HG03439 (cell line): ENCODE measurements at regions not wholly inside any gene's neighbourhood (a gene's known extent, or its start where the extent isn't known, plus 50 kb on each side); places are given as distances from the start of the nearest gene placed in this dataset.

Experiments
- ATAC-seq: cut with Tn5 transposase; IDR thresholded peaks from one replicate; pipeline ENCODE4 v1.9.1; 2021; ENCODE audit warnings: mild to moderate bottlenecking, moderate library complexity; ENCODE audit not compliant: unreplicated experiment

DNA sequence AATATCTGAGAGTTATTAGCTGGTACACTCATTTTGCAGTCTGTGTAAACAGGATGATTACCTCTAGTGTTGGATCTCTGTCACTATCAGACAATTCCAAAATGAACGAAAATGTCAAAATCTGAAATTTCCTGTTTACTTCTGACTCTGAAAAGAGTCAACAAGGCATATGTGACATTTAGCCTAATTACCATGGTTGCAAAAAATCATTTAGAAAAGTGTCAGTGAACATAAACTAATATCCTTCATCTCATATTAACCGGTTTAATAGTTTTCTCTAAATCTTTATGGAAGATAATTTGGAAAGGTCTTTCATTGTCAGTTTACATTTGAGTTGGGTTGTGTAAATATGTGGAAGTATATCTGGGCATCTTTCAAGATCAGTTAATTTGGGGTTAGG, 431.8 kb upstream of the HSF2 start:
- no peak for ATAC-seq

DNA sequence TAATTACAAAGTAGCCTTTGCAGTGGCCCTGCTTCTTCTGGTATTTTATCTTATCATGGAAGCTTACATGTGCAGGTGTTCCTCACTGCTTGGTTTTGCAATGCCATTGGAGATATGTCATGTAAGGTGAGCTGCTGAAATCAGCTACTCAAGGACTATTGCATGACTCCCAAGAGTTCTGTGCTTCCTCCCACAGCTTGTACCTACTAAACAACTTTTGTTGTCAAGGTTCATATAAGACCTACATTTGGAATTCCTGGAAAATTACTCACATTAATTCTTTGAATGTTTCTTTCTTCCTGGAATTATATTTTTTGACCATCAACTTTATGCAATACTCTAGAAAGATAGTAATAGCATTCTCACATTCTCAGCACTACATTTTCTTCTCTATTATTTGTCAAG, 427.5 kb upstream of the HSF2 start:
- ATAC-seq, result no peak

DNA sequence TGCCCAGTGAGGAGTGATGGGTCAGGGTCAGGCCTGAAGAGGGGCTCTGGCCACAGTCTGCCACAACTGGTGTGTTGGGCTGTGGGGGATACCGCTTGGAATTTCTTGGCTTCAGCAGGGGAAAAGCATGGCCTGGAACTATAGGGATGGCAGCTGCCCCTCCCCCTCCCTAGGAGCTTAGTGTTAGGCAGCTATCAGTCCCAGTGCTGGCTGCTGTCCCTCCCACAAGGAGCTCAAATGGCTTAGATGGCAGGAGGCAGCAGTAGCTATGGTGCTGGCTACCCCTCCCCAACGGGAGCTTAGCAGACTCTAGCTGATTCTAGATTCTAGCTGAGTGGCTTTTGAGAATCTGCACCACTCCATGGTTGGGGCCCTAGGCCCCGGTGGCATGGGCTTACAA, 414.5 kb upstream of the HSF2 start:
- ATAC-seq, result no peak

DNA sequence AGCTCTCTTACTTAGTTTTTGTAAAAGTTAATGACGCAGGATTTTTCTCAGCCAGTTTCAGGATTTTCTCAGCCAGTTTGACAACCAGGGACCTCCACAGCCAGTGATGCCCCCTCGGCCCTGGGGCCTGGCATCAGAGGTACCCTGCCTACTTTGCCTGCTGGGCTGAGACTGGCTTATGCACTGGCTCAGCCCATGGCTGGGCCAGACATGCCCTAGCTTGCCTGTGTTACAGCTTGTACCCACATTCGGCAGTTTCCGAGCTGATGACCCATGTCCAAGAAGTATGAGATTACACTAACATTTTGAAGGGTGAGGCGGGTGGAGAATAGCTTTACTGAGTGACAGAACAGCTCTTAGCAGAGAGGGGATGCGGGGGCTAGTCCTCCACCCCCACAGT, 406.1 kb upstream of the HSF2 start:
- no peak for ATAC-seq

DNA sequence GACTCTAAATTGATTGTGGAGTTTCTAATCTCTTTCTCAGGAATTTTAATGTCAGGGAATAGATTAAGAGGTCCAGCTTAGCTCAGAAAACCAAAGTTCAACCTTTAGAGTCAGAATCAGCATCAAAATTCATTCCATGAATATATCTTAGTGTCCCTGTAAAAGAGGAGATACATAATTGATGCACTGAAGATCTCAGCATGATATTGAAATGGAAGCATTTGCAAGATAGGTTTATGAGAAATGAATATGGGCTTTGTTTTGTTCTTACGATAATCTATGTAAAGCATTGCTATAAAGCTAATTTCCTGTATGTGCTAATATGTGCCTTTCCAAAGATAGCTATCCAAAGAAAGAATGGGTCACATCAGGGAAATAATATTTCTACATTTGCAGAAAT, 404.5 kb upstream of the HSF2 start:
- ATAC-seq, result no peak

DNA sequence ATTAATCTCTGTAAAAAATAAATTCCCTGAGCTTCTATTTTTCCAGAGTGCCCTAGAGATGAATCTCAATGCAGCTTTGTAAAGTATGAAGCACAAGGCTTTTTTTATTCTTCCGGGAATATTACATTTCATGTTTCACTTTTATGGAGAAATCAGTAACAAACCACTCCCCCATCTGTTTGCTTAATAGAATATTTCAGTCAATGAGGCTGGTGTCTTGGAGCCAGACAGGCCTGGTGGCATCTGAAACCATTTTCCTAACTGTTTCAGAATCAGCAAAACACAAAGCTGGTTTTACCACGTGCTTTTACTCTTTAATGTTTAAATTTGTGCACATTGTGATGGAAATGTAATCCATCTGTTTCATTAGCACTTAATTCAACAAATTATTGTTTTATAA, 400.8 kb upstream of the HSF2 start:
- no peak for ATAC-seq

DNA sequence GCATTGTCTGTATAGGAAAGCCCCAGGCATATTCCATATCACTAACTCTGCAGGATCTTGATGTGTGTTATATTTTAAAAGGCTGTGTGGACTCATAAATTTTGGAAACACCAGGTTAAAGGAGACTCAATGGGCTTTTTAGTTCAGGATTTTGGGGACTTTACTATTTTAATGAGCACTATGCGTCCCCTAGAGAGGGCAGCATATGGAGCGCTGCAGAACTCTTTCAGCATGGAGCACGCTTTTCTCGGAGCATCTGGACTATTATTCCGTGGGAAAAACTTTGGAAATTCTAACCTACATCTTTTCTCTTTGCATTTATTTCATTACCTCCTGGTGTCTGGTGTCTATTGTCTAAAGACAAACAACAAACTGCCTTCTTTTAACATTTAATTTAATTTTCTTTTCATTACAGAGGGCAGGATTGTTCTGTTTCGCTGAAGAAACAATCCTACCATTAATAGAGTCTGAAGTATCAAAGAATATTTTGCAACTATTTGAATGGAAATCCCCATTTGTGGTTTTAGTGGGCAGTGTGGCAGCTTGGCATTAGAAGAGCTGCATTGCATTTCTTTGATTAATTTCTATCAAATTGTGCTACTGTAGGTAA, 399.9 kb upstream of the HSF2 start:
- ATAC-seq, result no peak

DNA sequence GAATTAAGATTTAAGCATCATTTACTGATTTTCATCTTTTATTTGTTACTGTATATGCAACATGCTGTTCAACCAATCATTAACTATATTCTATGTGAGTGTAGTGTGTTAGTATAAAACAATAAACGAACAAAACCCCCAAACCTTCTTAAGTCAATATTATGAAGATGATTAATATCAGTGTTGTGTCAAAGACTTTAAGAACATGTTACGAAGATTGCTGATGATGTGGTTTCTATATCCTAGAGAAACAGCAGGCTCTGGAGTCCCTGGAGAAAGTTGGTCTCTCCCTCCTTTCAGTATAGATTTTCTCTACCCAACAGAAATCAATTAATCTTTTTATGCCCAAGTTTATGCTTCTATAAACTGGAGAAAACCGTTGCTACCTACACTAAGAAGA, 393.8 kb upstream of the HSF2 start:
- no peak for ATAC-seq

DNA sequence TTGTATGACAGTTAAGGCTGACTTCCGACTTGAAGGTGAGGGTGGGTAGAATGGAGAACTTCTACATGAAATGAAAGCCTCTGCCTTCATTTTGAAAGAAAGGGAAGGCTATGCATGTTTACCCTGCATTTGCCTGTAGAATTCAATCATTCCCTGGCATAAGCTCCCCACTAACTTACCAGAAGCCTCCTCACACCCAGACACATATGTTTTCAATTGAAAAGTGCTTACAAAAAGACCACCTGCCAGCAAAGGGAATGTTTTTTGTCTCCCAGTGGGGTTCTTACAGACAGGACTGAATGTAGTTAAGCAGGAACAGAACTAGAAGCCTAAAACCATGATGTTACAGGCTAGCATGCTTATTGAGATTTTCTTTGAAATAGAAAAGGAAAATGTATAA, 392.1 kb upstream of the HSF2 start:
- no peak for ATAC-seq

DNA sequence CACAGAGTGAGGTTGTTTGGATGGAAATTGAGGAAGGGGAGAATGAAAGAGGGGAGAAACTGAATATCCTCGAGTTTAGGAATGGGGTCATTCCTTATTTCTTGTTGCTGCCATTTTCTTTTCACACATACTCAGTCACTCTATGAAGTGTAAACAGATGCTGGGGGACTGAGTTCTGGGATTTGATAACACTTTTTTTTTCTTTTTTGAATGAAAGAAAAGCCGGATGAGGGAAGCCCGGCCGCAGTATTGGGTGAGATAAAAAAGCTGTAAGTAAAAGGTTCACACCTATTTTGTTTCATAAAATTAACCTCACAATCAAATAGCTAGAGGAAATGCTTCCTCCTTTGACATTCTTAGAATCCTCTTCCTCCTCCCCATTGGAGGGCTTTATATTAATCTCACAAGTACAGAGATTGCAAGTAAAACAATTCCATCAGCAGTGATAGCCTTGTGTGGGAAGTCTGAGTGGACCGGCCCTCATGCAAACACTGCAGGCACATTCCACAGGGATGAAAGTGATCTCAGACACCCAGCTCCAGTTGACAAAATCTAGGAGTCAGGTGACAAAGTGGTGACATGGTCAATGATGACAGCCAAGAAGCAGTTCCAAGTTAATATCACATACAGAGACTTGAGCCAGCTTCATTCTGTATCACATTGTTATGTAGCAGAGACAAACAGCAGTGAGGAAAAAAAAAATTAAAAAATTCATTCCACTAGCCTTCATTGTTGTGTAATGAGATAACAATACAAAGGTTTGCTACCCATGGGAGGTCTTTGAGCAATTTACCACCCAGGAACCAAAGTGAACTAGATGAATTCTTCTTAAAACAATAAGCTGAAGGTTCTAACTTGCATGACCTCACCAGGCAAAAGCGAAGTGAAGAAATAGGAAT, 391.1 kb upstream of the HSF2 start:
- no peak for ATAC-seq

DNA sequence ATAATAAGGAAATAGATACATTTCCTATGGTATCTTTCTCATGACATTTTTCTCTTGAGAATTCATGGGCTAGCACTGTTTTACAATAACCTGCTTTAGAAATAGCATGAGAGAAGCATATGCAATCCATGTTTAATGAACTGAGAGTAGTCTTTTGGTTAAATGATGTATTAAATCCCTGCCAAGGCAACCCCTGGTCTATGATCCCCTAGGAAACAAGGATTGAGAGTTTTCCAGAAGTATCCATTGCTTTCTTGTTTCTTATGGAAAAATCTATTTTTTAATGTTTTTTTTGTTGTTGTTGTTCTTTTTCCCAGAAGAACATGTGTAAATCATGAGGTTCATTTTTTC, 390.5 kb upstream of the HSF2 start:
- no peak for ATAC-seq

DNA sequence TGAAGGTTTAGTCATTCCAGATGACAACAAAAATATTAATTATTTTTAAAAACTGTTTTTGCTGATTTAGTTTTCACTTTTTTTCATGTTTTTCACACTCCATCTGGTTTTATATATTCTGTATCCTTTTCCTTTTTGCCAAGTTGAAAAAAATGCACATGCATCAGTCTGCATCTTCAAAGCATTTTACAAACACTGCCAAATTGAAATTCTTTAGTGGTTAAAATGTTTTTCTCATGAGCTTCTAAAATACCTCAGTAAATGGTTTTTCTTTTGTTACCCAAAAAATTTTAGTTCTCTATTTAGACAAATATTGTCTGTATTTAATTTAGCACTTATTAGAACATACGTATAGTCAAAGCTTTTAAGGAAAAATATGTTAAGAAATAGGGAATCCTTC, 386.9 kb upstream of the HSF2 start:
- no peak for ATAC-seq

DNA sequence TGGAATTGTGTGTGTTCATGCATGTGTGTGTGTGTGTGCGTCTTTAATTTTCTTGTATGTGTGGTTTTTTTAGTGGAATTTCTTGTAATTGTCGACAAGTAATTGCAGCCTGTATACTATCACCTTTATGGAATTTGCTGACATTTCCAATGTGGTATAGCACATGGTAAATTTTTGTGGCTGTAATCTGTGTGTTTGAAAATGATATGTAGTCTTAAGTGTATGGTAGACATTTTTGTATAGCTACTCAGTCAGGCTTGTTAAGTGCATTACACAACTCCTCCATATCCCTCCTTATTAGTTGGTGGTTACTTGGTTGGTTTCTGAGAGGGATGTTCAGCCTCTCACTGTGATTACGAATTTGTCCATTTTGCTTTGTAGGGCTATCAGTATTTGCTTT, 384.5 kb upstream of the HSF2 start:
- ATAC-seq, result no peak

DNA sequence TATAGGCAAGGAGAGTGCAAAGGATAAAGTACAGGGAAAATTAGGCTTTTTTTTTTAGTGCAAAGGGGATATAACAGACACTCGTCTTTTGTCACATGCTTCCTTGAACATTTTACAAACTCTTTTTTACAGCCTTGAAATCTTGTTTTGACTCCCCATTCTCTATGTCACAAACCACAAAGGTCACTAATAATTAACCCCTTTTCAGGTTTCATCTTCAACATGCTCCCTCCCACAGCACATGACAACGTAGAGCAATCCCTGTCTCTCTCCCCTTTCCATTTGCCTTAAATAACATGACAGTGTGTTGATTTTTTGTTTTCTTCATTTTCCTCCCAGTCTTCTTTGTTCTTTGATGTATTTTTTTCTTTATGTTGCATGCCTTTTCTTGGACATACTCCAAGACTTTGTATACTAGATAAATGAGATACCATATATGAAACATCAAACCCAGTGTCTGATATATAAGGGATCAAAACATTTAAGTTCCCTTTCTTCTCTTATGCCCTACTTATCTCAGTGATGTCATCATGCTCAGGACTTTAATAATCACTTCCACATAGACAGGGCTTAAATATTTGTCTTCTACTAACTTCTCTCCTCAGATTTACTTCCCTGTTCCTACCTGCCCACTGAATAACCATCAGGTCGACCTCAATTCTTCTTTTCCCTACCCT, 378.7 kb upstream of the HSF2 start:
- peak; percentile 83 for ATAC-seq

DNA sequence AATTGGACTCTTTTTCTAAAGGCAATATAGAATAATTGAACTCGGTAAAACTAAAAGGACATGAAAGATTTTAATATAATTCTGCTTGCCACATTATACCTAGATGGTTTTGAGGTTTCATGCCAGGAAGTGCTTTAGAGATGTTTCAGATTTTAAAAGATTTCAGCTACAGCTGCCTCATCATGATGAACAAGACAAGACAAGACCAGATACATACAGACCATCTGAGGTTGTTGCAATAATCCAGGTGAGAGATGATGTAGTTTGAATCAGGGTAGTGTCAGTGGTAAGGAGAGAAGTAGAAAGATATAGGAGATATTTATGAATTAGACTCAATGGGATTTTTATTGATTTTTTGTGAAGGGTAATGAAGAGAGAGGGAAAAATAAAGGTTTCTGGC, 374.3 kb upstream of the HSF2 start:
- no peak for ATAC-seq

DNA sequence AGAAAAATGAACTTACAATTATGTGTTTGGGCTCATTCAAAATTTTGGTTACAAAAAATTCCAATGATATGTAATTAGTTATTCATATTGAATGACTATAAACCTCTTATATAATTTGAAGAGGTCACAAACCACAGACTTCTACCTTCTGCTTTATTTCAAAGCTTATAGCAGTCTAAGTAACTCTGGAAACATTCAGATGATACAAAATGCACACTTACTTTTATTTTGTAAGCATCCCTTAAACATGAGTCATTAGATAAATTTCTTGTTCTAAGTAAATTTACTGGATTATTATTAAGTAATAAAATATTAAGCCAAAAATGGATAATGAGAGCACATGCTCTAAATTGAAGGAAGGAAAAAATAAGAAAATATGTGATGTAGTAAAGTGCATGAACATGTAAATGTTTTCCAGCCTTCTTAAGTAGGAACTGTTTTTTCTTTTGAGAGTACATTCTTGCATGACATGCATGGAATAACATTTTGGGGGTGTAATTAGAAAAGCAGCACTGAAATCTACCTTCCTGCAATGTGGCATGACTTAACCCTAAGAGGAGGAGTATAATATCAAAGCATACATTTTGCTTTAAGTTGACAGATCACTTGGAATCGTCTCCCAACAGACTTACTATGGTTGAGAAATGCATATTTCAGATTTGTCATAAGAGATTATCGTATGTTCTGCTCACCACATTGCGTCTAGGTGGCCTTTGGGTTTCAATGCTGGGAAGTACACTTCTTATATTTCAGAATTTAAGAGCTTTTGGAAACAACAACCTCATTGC, 372.7 kb upstream of the HSF2 start:
- ATAC-seq, result no peak

DNA sequence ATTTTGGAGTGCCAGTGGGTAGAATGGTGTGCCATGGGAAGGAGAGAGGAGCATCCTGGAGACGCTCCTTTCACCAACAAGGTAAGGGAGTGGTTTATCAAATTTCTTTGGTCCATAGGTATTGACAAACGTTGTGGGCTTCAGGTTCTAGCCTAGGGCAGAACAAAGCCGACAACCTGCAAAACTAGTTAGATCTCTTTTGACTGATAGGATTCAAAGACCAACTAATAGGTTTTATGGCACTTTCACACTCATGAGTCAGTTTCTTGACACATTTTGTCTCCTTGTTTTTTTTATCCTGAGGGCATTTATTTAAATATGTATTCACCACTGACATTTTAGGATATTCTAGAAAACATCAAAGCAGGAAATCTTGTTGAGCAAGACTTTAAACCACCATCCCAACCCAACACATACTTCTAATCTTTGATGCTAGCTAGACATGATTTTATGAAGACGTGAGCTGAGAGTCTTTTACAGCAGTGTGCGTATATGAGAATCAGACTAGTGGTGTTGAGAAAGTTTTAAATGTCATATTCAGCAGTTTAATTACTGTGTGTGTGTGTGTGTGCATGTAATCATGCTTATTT, 370.4 kb upstream of the HSF2 start:
- ATAC-seq, result no peak

DNA sequence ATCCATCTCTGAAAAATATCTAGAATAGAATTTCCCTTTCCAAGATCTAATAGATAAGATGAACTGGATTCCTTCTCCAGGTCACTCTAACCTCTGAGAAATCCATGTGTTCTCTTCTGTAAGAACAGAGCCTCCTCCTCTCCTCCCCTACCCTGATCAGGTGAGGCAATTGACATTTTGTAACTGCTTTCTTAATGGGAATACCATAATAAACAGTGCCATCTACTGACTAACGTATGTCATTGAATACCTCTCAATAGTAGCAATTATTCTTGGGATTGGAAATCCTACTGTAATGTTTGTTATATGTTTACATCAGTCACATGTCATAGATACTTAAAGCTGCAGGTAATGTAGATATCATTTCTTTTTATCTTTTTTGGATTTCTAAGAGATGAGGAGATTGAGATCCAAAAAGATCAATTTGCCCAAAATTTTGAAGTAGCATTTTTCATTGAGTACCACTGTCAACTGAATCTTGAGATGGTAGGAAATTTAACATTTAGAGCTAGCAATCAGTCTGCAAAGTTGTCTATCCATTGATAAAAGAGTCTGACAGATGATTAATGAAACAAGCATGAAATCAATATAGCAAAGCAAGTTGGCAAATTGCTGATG, 365.8 kb upstream of the HSF2 start:
- ATAC-seq, result peak; percentile 92

DNA sequence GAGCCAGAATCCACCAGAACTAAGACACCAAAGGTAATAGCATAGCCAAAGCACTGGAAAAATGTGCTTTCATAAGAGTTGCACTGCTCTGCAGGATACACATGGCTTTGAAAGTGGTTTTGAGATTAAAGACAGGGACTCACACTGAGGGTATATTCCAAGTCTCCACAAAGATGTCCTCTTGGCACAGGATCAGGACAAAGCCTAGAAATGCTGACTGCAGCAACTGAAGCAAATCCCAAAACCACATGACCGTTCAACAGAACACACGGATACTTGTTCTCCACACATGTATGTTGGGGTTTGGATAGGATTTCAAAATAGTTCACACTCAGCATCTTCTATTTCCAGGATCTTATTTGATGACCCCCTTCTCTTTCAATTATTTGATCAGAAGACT, 364.3 kb upstream of the HSF2 start:
- no peak for ATAC-seq

DNA sequence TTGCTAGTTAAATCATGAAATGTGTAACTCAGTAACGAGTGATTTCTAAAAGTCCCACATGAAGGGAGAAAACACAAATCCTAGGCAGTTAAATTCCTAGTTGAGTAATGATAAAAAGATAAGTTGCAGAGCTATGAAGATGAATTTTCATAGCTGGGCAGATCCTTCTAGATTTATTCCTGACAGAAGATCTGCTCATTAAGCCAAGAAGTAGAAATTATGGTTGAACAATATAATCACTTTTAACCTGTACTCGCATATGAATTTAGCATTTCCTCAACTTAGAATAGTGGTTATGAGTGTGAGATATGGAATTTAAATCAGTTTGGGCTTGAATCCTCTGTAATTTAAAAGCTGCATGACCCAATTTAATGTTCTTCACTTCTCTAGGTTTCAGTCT, 359.2 kb upstream of the HSF2 start:
- no peak for ATAC-seq

DNA sequence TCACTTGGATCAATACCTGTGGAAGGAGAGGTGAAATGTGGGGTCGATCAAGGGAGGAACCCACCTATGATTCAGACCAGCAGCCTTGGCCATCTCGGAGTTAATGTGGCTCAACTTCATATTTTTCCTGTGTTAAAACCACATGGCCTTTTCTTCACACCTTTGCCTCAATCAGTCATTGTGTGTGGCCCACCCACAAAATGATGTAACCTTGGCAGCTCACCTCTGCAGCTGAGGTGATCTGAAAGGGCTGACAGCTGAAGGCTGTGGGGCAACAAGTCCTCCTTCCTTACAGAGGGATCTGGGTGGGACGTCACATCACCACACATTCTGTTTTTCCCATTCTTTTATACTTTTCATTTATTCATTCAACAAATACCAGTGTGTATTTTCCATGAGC, 357.1 kb upstream of the HSF2 start:
- ATAC-seq, result no peak
